GM23338 (cell line): ENCODE measurements at regions not wholly inside any gene's neighbourhood (a gene's known extent, or its start where the extent isn't known, plus 50 kb on each side); places are given as distances from the start of the nearest gene placed in this dataset.

Experiments
- ATAC-seq: fragments of 200-7000 bp; cut with Tn5 transposase; 3 replicates; pipeline ENCODE4 v1.9.1; 2020
- DNase-seq: peaks from one replicate; pipeline ENCODE4 v3.0.0-alpha.2; 2015; ENCODE audit warnings: low spot score
- H2AFZ ChIP-seq: fragments of 200-600 bp; sonication (generic); 2 replicates; pipeline ENCODE4 v1.8.0; 2016; ENCODE audit warnings: antibody characterized with exemption, mild to moderate bottlenecking, moderate library complexity
- H3F3A ChIP-seq: fragments of 200-600 bp; sonication (generic); replicated peaks from 2 replicates; pipeline ENCODE4 v1.8.0; 2017; ENCODE audit warnings: antibody characterized with exemption, mixed run types, low read depth
- H3K27ac ChIP-seq: fragments of 200-600 bp; sonication (generic); 2 replicates; pipeline ENCODE4 v1.6.1; 2016; ENCODE audit warnings: low read depth
- H3K27me3 ChIP-seq: fragments of 200-600 bp; sonication (generic); 2 replicates; pipeline ENCODE4 v1.8.0; 2016; ENCODE audit warnings: mild to moderate bottlenecking, mixed run types, moderate library complexity; ENCODE audit not compliant: insufficient read depth
- H3K36me3 ChIP-seq: fragments of 200-600 bp; sonication (generic); 2 replicates; pipeline ENCODE4 v1.8.0; 2016; ENCODE audit warnings: mild to moderate bottlenecking; ENCODE audit not compliant: insufficient read depth
- H3K4me1 ChIP-seq: fragments of 200-600 bp; sonication (generic); 2 replicates; pipeline ENCODE4 v1.8.0; 2016; ENCODE audit warnings: mild to moderate bottlenecking, moderate library complexity; ENCODE audit not compliant: insufficient read depth
- H3K4me2 ChIP-seq: fragments of 200-600 bp; sonication (generic); 2 replicates; pipeline ENCODE4 v1.7.1; 2017; ENCODE audit warnings: mixed run types
- H3K4me3 ChIP-seq: fragments of 200-600 bp; sonication (generic); 2 replicates; pipeline ENCODE4 v1.6.1; 2016; ENCODE audit warnings: mixed run types
- H3K79me2 ChIP-seq: fragments of 200-600 bp; sonication (generic); replicated peaks from 2 replicates; pipeline ENCODE4 v1.8.0; 2017; ENCODE audit warnings: mild to moderate bottlenecking; ENCODE audit not compliant: insufficient read depth
- H3K9me2 ChIP-seq: fragments of 200-600 bp; sonication (generic); 2 replicates; pipeline ENCODE4 v1.8.0; 2017; ENCODE audit not compliant: insufficient read depth
- H4K20me1 ChIP-seq: fragments of 200-600 bp; sonication (generic); replicated peaks from 2 replicates; pipeline ENCODE4 v1.8.0; 2017; ENCODE audit warnings: mild to moderate bottlenecking; ENCODE audit not compliant: insufficient read depth
- H3K27ac Mint-ChIP-seq: 2 replicates; pipeline ENCODE4 v1.8.0; 2020; ENCODE audit warnings: inconsistent platforms, mild to moderate bottlenecking, moderate library complexity, mixed read lengths
- H3K27me3 Mint-ChIP-seq: 3 replicates; pipeline ENCODE4 v1.8.0; 2022; ENCODE audit warnings: low read depth, mild to moderate bottlenecking, moderate library complexity, mixed read lengths, inconsistent platforms; ENCODE audit not compliant: insufficient read depth, poor library complexity
- H3K36me3 Mint-ChIP-seq: 3 replicates; pipeline ENCODE4 v1.8.0; 2021; ENCODE audit warnings: low read depth, mild to moderate bottlenecking, inconsistent platforms, moderate library complexity, mixed read lengths
- H3K4me1 Mint-ChIP-seq: 3 replicates; pipeline ENCODE4 v1.8.0; 2020; ENCODE audit warnings: mild to moderate bottlenecking, inconsistent platforms, mixed read lengths
- H3K4me3 Mint-ChIP-seq: 3 replicates; pipeline ENCODE4 v1.8.0; 2021; ENCODE audit warnings: moderate library complexity, mild to moderate bottlenecking, inconsistent platforms, mixed read lengths
- H3K9me3 Mint-ChIP-seq: 3 replicates; pipeline ENCODE4 v1.8.0; 2020; ENCODE audit warnings: moderate library complexity, mild to moderate bottlenecking, inconsistent platforms, mixed read lengths
- CREB1 ChIP-seq: fragments of 250-450 bp; sonication (Bioruptor Pico); IDR thresholded peaks from 2 replicates; pipeline ENCODE4 v1.5.0; 2020; ENCODE audit warnings: low read depth, mild to moderate bottlenecking, moderate library complexity
- EZH2 ChIP-seq: fragments of 200-600 bp; sonication (generic); IDR thresholded peaks from one replicate; pipeline ENCODE4 v1.8.0; 2017; ENCODE audit warnings: antibody characterized with exemption, mild to moderate bottlenecking, low read depth; ENCODE audit not compliant: unreplicated experiment
- EZH2phosphoT487 ChIP-seq: fragments of 200-600 bp; sonication (generic); IDR thresholded peaks from one replicate; pipeline ENCODE4 v1.8.1; 2018; ENCODE audit warnings: antibody characterized with exemption; ENCODE audit not compliant: unreplicated experiment
- NANOG ChIP-seq: IDR thresholded peaks from 2 replicates; pipeline ENCODE4 v1.6.1; 2016; ENCODE audit warnings: antibody characterized with exemption, borderline replicate concordance
- POLR2AphosphoS5 ChIP-seq: IDR thresholded peaks from 2 replicates; pipeline ENCODE4 v1.6.1; 2016; ENCODE audit warnings: antibody characterized with exemption, low read depth
- ZNF114 ChIP-seq: fragments of 250-450 bp; sonication (Bioruptor Pico); IDR thresholded peaks from 2 replicates; pipeline ENCODE4 v1.5.0; 2020; ENCODE audit warnings: mild to moderate bottlenecking, moderate library complexity
- ZNF331 ChIP-seq: fragments of 250-450 bp; sonication (Bioruptor Pico); IDR thresholded peaks from 2 replicates; pipeline ENCODE4 v1.5.0; 2020; ENCODE audit warnings: low read depth, mild to moderate bottlenecking, moderate library complexity
- TF ChIP-seq, protein P1 (sequence below), 2 experiments: fragments of 200-600 bp in 1 of 2; sonication (generic) in 1 of 2; conservative IDR thresholded peaks; 2 replicates each; pipeline versions ENCODE4 v1.5.1 to v1.6.1; 2016 to 2017; ENCODE audit warnings: antibody characterized with exemption in 2 of 2, low read depth in 2 of 2, mild to moderate bottlenecking in 2 of 2, moderate library complexity in 1 of 2
- TF ChIP-seq, protein P2 (sequence below): IDR thresholded peaks from one replicate; pipeline ENCODE4 v1.6.1; 2018; ENCODE audit warnings: antibody characterized with exemption; ENCODE audit not compliant: unreplicated experiment
- TF ChIP-seq, protein P3 (sequence below): fragments of 250-450 bp; sonication (Bioruptor Pico); IDR thresholded peaks from 2 replicates; pipeline ENCODE4 v1.5.0; 2020; ENCODE audit warnings: mild to moderate bottlenecking, moderate library complexity
- TF ChIP-seq, protein P4 (sequence below): IDR thresholded peaks from 2 replicates; pipeline ENCODE4 v1.6.1; 2016; ENCODE audit warnings: antibody characterized with exemption

DNA sequence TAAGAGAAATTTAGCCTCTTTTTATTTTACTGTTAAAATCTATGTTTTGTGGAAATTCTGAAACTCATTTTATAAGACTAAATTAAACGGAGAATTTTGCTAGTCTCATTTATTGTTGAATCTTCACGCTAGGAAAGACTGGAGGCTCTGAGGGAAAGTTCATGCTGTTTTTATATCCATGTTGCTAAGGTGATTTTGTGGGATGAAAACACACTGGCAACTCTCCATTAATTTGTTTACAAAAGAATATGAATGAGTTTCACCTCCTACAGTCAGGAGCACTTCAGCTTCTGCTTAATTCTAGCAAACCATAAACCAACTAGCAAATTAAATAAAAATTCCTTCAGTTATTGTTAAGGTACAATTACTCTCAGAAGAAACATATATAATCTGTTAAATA is 195.4 kb downstream of the RAP2B start:
- no peak overlapping the region for H3K27ac Mint-ChIP-seq

More for the DNA sequence above, 195.4 kb downstream of the RAP2B start:
- Histone ChIP-seq H4K20me1 (no peaks in the 10 kb centered on the region), H3K27ac (no peak overlapping the region), H3K4me2 (no peak overlapping the region), H3K36me3 (no peaks in the 10 kb centered on the region), H3K9me2 (no peaks in the 10 kb centered on the region), H3K79me2 (no peaks in the 10 kb centered on the region), H3K27me3 (no peaks in the 10 kb centered on the region), H3K4me1 (no peaks in the 10 kb centered on the region), H2AFZ (no peak overlapping the region), H3K4me3 (no peak overlapping the region), H3F3A (no peaks in the 10 kb centered on the region)
- H3K4me1 Mint-ChIP-seq = peaks cover 12% of the 10 kb centered on the region; the same call in 2 of the 3 replicates
- no peak for DNase-seq
- H3K9me3 Mint-ChIP-seq = peaks cover under 1% of the 10 kb centered on the region; the same call in 1 of the 3 replicates
- H3K27me3 Mint-ChIP-seq = peaks cover 3% of the 10 kb centered on the region
- peaks cover 4% of the 10 kb centered on the region; the same call in 1 of the 3 replicates for H3K36me3 Mint-ChIP-seq
- ATAC-seq = no peak
- no peak for TF ChIP-seq ZNF114 (CRISPR knock-in tag)
- no peak for TF ChIP-seq NANOG
- TF ChIP-seq, protein P1, sequence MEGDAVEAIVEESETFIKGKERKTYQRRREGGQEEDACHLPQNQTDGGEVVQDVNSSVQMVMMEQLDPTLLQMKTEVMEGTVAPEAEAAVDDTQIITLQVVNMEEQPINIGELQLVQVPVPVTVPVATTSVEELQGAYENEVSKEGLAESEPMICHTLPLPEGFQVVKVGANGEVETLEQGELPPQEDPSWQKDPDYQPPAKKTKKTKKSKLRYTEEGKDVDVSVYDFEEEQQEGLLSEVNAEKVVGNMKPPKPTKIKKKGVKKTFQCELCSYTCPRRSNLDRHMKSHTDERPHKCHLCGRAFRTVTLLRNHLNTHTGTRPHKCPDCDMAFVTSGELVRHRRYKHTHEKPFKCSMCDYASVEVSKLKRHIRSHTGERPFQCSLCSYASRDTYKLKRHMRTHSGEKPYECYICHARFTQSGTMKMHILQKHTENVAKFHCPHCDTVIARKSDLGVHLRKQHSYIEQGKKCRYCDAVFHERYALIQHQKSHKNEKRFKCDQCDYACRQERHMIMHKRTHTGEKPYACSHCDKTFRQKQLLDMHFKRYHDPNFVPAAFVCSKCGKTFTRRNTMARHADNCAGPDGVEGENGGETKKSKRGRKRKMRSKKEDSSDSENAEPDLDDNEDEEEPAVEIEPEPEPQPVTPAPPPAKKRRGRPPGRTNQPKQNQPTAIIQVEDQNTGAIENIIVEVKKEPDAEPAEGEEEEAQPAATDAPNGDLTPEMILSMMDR (conservative IDR thresholded peaks at IDR 0.05; ENCODE audit: low read depth in 2 of 2) = no peak
- no peak for TF ChIP-seq EZH2phosphoT487
- TF ChIP-seq ZNF331 (CRISPR knock-in tag) = no peak
- TF ChIP-seq, protein P2, sequence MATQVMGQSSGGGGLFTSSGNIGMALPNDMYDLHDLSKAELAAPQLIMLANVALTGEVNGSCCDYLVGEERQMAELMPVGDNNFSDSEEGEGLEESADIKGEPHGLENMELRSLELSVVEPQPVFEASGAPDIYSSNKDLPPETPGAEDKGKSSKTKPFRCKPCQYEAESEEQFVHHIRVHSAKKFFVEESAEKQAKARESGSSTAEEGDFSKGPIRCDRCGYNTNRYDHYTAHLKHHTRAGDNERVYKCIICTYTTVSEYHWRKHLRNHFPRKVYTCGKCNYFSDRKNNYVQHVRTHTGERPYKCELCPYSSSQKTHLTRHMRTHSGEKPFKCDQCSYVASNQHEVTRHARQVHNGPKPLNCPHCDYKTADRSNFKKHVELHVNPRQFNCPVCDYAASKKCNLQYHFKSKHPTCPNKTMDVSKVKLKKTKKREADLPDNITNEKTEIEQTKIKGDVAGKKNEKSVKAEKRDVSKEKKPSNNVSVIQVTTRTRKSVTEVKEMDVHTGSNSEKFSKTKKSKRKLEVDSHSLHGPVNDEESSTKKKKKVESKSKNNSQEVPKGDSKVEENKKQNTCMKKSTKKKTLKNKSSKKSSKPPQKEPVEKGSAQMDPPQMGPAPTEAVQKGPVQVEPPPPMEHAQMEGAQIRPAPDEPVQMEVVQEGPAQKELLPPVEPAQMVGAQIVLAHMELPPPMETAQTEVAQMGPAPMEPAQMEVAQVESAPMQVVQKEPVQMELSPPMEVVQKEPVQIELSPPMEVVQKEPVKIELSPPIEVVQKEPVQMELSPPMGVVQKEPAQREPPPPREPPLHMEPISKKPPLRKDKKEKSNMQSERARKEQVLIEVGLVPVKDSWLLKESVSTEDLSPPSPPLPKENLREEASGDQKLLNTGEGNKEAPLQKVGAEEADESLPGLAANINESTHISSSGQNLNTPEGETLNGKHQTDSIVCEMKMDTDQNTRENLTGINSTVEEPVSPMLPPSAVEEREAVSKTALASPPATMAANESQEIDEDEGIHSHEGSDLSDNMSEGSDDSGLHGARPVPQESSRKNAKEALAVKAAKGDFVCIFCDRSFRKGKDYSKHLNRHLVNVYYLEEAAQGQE = no peak
- no peak for TF ChIP-seq POLR2AphosphoS5
- TF ChIP-seq, protein P3, sequence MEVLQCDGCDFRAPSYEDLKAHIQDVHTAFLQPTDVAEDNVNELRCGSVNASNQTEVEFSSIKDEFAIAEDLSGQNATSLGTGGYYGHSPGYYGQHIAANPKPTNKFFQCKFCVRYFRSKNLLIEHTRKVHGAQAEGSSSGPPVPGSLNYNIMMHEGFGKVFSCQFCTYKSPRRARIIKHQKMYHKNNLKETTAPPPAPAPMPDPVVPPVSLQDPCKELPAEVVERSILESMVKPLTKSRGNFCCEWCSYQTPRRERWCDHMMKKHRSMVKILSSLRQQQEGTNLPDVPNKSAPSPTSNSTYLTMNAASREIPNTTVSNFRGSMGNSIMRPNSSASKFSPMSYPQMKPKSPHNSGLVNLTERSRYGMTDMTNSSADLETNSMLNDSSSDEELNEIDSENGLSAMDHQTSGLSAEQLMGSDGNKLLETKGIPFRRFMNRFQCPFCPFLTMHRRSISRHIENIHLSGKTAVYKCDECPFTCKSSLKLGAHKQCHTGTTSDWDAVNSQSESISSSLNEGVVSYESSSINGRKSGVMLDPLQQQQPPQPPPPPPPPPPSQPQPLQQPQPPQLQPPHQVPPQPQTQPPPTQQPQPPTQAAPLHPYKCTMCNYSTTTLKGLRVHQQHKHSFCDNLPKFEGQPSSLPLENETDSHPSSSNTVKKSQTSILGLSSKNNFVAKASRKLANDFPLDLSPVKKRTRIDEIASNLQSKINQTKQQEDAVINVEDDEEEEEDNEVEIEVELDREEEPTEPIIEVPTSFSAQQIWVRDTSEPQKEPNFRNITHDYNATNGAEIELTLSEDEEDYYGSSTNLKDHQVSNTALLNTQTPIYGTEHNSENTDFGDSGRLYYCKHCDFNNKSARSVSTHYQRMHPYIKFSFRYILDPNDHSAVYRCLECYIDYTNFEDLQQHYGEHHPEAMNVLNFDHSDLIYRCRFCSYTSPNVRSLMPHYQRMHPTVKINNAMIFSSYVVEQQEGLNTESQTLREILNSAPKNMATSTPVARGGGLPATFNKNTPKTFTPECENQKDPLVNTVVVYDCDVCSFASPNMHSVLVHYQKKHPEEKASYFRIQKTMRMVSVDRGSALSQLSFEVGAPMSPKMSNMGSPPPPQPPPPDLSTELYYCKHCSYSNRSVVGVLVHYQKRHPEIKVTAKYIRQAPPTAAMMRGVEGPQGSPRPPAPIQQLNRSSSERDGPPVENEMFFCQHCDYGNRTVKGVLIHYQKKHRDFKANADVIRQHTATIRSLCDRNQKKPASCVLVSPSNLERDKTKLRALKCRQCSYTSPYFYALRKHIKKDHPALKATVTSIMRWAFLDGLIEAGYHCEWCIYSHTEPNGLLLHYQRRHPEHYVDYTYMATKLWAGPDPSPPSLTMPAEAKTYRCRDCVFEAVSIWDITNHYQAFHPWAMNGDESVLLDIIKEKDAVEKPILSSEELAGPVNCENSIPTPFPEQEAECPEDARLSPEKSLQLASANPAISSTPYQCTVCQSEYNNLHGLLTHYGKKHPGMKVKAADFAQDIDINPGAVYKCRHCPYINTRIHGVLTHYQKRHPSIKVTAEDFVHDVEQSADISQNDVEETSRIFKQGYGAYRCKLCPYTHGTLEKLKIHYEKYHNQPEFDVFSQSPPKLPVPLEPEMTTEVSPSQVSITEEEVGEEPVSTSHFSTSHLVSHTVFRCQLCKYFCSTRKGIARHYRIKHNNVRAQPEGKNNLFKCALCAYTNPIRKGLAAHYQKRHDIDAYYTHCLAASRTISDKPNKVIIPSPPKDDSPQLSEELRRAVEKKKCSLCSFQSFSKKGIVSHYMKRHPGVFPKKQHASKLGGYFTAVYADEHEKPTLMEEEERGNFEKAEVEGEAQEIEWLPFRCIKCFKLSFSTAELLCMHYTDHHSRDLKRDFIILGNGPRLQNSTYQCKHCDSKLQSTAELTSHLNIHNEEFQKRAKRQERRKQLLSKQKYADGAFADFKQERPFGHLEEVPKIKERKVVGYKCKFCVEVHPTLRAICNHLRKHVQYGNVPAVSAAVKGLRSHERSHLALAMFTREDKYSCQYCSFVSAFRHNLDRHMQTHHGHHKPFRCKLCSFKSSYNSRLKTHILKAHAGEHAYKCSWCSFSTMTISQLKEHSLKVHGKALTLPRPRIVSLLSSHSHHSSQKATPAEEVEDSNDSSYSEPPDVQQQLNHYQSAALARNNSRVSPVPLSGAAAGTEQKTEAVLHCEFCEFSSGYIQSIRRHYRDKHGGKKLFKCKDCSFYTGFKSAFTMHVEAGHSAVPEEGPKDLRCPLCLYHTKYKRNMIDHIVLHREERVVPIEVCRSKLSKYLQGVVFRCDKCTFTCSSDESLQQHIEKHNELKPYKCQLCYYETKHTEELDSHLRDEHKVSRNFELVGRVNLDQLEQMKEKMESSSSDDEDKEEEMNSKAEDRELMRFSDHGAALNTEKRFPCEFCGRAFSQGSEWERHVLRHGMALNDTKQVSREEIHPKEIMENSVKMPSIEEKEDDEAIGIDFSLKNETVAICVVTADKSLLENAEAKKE = no peak
- TF ChIP-seq EZH2 = no peak
- no peak for TF ChIP-seq CREB1
- TF ChIP-seq, protein P4, sequence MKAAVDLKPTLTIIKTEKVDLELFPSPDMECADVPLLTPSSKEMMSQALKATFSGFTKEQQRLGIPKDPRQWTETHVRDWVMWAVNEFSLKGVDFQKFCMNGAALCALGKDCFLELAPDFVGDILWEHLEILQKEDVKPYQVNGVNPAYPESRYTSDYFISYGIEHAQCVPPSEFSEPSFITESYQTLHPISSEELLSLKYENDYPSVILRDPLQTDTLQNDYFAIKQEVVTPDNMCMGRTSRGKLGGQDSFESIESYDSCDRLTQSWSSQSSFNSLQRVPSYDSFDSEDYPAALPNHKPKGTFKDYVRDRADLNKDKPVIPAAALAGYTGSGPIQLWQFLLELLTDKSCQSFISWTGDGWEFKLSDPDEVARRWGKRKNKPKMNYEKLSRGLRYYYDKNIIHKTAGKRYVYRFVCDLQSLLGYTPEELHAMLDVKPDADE = no peak
- H3K4me3 Mint-ChIP-seq = no peak overlapping the region
